ENCODE measurements at regions not wholly inside any gene's neighbourhood (a gene's known extent, or its start where the extent isn't known, plus 50 kb on each side); places are given as distances from the start of the nearest gene placed in this dataset.

DNA sequence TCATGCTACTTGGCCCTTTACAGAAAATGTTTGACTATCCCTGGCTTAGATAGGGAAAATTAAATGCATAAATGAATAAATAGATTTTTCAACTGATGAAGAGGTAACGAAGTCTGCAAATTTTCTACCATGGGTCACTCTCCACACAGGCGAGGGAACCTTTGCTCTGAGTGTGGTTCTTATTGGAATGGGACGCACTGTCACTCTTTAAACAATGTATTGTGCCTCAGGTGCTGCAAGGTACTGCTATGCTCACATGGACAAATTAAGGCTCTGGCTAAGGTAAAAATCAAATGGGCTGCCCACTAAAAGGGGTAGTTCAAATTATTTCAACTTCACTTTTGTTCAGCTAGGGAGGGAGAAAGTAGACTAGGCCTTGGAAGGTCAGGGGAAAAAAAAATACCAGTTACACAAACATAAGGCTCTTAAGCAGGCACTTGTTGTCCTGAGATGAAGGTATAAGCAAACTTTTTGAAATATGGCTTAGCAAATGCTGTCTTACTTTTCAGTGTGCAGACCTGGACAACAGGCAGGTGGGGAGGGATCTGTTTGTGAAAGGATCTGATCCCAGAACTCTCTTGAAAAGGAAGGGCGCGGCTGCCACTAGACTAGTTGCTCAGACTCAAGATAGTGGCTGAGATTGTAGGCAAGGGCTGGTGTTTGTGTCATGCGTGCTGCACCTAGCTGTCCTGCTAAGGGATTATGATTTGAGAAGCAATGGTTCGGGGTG lies 99.5 kb downstream of the ADAMTS15 start:
- TF ChIP-seq SIN3A (IDR thresholded peaks at IDR 0.05; ENCODE audit: borderline replicate concordance, insufficient read depth, low read depth, low read length) (no peak), POLR2AphosphoS5 (IDR thresholded peaks at IDR 0.05; ENCODE audit: low read depth, low read length) (no peak), TCF7L2 (IDR thresholded peaks at IDR 0.05; ENCODE audit: low read depth, low read length) (no peak)
- TF ChIP-seq, protein P1, sequence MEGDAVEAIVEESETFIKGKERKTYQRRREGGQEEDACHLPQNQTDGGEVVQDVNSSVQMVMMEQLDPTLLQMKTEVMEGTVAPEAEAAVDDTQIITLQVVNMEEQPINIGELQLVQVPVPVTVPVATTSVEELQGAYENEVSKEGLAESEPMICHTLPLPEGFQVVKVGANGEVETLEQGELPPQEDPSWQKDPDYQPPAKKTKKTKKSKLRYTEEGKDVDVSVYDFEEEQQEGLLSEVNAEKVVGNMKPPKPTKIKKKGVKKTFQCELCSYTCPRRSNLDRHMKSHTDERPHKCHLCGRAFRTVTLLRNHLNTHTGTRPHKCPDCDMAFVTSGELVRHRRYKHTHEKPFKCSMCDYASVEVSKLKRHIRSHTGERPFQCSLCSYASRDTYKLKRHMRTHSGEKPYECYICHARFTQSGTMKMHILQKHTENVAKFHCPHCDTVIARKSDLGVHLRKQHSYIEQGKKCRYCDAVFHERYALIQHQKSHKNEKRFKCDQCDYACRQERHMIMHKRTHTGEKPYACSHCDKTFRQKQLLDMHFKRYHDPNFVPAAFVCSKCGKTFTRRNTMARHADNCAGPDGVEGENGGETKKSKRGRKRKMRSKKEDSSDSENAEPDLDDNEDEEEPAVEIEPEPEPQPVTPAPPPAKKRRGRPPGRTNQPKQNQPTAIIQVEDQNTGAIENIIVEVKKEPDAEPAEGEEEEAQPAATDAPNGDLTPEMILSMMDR (IDR thresholded peaks at IDR 0.05), result no peak
- TF ChIP-seq, protein P2, sequence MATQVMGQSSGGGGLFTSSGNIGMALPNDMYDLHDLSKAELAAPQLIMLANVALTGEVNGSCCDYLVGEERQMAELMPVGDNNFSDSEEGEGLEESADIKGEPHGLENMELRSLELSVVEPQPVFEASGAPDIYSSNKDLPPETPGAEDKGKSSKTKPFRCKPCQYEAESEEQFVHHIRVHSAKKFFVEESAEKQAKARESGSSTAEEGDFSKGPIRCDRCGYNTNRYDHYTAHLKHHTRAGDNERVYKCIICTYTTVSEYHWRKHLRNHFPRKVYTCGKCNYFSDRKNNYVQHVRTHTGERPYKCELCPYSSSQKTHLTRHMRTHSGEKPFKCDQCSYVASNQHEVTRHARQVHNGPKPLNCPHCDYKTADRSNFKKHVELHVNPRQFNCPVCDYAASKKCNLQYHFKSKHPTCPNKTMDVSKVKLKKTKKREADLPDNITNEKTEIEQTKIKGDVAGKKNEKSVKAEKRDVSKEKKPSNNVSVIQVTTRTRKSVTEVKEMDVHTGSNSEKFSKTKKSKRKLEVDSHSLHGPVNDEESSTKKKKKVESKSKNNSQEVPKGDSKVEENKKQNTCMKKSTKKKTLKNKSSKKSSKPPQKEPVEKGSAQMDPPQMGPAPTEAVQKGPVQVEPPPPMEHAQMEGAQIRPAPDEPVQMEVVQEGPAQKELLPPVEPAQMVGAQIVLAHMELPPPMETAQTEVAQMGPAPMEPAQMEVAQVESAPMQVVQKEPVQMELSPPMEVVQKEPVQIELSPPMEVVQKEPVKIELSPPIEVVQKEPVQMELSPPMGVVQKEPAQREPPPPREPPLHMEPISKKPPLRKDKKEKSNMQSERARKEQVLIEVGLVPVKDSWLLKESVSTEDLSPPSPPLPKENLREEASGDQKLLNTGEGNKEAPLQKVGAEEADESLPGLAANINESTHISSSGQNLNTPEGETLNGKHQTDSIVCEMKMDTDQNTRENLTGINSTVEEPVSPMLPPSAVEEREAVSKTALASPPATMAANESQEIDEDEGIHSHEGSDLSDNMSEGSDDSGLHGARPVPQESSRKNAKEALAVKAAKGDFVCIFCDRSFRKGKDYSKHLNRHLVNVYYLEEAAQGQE (IDR thresholded peaks at IDR 0.05; ENCODE audit: insufficient read depth in 1 of 2, low read depth in 2 of 2, low read length in 1 of 2), result no peak
- ChIA-PET CTCF (no interaction called here), POLR2A (no interaction called here)
- DNase-seq (ENCODE audit: low read depth, low spot score) (no peak), ATAC-seq (no peak)
- Histone ChIP-seq H3K36me3 (ENCODE audit: control insufficient read depth, insufficient read depth, low read length) (no peaks in the 10 kb centered on the region), H3K9me3 (ENCODE audit: control insufficient read depth, insufficient read depth, low read depth, low read length) (no peaks in the 10 kb centered on the region), H3K27me3 (ENCODE audit: control insufficient read depth, insufficient read depth, low read length) (no peaks in the 10 kb centered on the region), H3K4me1 (ENCODE audit: control insufficient read depth, insufficient read depth, low read length) (no peaks in the 10 kb centered on the region), H3K27ac (ENCODE audit: low read length) (no peak overlapping the region), H3K4me3 (ENCODE audit: low read depth in 2 of 2, low read length in 2 of 2) (no peak overlapping the region)
- in situ Hi-C loops (cut with HindIII; ENCODE audit: low pct_unique_long_range_greater_than_20kb, low sequenced_read_pairs), result no loop called here
- no TSS peak for BruUV-seq (replicated peaks)
- intact Hi-C loops (cut with micrococcal nuclease; ENCODE audit: unreplicated experiment), result no loop called here

DNA sequence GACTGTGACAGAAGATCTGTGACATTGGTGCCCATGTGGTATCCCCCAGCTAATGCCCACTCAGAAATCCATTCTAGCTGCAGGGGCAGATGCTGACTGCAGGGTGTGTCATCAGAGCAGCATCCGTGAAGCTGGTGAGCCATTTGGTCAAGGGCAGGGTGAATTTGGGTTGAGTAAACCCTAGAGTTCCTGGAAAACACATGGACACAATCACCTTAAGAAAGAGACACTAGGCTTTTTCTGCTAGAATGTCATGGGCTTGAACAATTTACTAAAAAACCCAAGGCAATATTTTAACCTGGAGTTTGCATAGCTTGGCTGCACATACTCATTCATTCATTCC lies 100.0 kb downstream of the ADAMTS15 start:
- in situ Hi-C loops (cut with HindIII; ENCODE audit: low pct_unique_long_range_greater_than_20kb, low sequenced_read_pairs), result no loop called here

More for the DNA sequence above, 100.0 kb downstream of the ADAMTS15 start:
- Histone ChIP-seq H3K27me3 (ENCODE audit: control insufficient read depth, insufficient read depth, low read length) (no peaks in the 10 kb centered on the region), H3K36me3 (ENCODE audit: control insufficient read depth, insufficient read depth, low read length) (no peaks in the 10 kb centered on the region), H3K27ac (ENCODE audit: low read length) (no peak overlapping the region), H3K4me3 (ENCODE audit: low read depth in 2 of 2, low read length in 2 of 2) (no peak overlapping the region), H3K4me1 (ENCODE audit: control insufficient read depth, insufficient read depth, low read length) (no peaks in the 10 kb centered on the region), H3K9me3 (ENCODE audit: control insufficient read depth, insufficient read depth, low read depth, low read length) (no peaks in the 10 kb centered on the region)
- no TSS peak for BruUV-seq (replicated peaks)
- CTCF ChIA-PET, result no interaction called here
- TF ChIP-seq, protein P1 (IDR thresholded peaks at IDR 0.05), result no peak
- TF ChIP-seq POLR2AphosphoS5 (IDR thresholded peaks at IDR 0.05; ENCODE audit: low read depth, low read length), result no peak
- POLR2A ChIA-PET, result no interaction called here
- intact Hi-C loops (cut with micrococcal nuclease; ENCODE audit: unreplicated experiment), result no loop called here
- ATAC-seq (no peak), DNase-seq (ENCODE audit: low read depth, low spot score) (no peak)

Data from Panc1 (cell line).